Globus pallidus (tissue), 1 donor: ENCODE measurements at regions not wholly inside any gene's neighbourhood (a gene's known extent, or its start where the extent isn't known, plus 50 kb on each side); places are given as distances from the start of the nearest gene placed in this dataset.
"Not testable (repeated sequence)": the region's sequence is repeated elsewhere in the genome, so short reads cannot be mapped to it uniquely, and the experiment has no call there.

ENCODE experiments used
- DNase-seq: peaks from one replicate; pipeline ENCODE4 v3.0.0-alpha.2; 2015; ENCODE audit warnings: low spot score

DNA sequence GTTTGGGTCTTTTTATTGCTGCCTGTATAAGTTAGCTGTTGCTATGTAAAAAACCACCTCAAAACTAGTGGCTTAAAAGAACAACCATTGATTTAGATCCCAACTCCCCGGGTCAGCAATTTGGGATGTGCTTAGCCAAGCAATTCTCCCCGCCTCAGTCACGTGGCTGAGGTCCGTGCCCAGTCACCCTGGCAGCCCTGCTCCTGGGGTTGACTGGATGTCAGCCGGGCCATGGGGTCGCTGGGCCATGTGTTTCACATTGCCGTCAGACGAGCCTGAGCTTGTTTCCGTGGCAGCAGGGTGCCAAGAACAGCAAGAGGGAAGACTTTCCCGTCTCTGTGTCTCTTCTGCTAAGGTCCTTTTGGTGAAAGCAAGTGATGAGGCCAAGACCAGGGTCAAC is 345.7 kb upstream of the FAT1 start:
- no peak for DNase-seq

DNA sequence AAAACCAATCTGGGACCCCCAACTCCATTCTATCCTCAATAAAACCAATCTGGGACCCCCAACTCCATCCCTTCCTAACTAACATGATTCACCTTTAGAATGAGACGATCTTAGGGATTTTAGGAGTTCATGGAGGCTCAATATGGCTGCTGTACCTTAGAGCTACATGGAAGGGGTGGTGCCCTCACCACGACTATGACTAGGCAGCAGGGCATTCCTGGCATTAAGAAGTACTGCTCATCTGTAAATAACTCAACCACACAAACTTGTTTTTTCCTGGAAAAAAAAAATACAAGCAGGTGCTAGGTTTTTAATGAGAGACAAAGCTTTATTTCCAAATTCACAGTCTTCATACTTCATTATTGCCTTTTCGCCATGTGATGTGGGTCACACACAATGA is 346.5 kb upstream of the FAT1 start:
- no peak for DNase-seq

DNA sequence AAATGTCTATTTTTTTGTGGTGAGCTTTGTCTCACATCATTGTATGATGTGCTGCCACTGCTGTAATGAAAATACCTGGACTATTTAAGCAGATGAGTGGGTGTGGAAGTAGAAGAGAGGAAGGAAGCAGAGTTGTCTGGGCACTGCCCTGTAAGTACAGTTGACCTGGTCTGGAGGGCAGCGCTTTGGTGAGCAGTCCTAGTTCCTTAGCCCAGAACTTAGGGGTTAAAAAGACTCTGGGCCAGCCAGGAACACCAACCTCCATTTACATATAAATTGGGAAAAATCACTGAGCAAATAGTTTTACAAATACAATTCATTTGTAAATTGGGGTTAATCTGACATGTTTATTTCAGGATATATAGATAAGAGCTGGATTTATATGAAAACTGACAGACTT is 347.1 kb upstream of the FAT1 start:
- DNase-seq = no peak

DNA sequence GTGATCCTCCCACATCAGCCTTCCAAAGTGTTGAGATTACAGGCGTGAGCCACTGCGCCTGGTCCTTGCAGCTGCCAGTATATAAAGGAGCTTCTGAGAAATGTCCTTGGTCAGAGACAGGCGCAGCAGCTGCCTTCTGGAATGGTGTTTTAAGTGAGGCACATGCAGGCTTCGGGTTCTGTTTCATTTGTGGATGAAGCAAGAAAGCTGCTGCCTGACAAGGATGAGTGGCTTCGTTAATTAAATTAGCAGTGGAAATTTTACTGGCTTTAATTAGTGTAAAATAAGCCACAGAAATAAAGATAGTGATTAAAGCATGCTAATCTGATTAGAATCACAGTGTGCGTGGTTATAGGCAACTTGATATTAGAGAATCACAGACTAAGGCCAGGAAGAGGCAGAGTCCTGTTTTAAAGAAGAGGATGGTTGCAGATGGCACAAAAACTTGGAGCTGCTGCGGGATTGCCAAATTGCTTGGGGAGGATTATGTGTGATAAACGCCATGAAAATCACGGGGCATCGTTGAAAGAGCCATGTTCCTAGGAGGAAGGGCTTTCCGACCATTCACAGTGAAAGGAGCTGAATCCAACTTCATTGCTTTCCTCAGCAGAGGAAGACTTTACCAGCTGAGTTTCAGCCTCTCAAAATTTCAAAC is 348.4 kb upstream of the FAT1 start:
- DNase-seq = no peak

DNA sequence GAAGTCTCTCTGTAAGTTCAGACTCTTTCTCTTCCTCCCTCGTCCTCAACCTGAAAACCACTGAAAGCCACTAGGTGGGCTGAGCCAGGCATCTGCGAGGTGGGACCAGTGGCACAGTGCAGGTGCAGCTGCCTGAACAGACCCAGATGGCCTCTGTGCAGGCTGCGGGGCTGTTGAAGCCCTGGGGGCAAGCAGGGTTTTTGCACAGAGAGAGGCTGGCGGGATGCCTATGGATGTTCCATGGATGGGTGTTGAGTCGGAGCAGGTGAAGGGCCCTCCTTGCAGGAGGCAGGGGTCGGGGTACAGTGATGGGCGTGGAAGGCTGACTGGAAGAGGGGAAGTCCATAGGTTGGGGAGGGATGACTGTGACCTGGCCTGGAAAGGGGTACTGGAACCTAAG is 350.2 kb upstream of the FAT1 start:
- DNase-seq = no peak

DNA sequence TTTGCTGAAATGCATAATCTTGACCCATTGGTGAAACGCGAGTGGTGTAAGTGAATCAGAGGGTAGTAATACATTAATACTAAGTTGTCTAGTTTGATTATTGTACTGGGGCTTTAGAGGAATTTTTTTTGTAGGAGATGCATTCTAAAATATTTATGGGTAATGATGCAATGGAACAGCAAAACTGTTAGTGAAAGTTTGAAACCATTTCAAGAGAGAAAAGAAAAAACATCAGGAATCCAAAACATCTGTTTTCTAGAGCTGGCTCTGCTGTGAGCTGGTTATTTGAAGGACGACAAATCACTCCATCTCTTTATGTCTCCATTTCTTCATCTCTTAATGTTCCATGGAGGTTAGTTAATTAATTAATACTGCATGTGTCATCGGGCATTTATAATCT is 351.9 kb upstream of the FAT1 start:
- no peak for DNase-seq

DNA sequence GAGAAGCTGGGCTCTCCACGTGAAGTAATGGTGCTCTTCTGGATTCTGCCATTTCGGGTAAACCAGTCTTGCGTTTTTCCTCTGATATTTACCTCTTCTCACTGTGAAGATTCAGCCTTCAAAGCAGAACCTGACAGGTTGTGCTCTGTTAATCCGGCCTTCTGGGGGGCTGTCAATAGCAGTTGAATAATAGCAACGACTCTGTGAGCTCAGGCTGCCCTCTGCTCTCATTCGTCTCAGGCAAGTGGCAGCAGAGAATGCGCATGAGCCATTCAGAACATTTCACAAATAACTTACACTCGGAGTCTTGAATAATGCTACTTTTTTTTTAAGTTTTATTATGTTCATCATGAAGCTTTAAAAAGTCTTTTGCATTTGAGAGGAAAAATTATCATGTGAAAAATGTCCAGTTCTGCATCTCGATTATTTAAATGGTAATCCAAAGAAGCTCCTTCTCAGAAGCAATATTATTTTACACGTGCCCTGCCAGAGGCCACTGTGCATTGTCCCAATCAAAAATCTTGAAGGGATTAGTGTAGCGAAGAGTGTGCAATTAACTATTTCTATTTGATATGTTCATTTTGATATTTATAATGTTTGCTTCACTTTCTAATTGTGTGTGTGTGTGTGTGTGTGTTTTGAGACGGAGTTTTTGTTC is 354.2 kb upstream of the FAT1 start:
- no peak for DNase-seq

DNA sequence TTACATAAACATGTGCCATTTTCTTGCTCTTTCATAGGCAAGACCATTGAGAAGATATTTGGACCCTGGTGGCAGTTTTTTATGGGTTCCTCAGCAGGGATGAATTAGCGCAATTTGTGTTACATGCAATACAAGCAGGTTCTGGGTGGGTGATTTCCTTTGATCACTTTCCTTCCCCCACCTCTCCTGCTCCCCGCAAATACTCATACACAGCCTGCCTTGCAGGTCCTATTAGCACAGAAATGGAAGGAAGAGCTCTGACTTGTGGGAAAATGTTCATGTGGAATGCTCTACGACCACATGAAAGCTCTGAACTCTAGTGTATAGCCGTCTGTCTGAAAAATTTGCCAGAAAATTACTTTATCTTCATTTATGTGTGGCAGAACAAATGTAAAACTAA is 361.0 kb upstream of the FAT1 start:
- no peak for DNase-seq

DNA sequence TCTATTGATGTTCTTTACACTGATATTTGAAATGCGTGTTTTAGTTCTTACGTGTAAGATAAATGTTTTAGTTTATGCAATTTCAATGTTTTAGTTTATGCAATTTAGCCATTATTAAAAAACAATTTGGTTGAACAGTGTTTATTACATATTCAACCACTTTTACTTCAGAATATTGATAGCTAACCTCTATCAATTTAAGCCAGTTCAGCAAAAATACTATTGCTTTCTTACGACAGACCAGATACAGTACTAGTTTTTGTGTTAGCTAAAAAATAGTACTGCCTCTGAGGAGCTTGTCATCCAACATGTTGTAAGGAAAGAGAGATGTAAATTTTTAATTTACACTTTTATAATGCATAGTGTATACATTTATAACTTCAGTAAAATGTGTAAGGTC is 361.7 kb upstream of the FAT1 start:
- DNase-seq = no peak

DNA sequence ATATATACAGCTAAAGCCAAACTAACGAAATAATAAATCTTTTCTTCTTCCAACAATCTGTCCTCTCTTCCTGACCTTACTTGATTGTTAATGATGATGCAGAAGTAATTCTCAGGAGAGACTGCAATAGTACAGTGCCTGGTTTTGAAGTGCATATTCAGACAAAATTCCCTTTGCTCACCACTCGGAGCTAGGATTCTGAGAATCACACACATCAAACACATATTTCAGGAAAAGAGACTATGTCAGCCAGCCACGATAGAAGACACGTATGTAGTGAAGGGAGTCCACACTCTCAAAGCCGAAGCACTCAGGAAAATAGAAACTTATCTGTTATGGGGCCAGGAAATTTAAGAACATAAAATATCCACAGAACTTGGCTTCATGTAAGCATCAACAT is 362.5 kb upstream of the FAT1 start:
- no peak for DNase-seq

DNA sequence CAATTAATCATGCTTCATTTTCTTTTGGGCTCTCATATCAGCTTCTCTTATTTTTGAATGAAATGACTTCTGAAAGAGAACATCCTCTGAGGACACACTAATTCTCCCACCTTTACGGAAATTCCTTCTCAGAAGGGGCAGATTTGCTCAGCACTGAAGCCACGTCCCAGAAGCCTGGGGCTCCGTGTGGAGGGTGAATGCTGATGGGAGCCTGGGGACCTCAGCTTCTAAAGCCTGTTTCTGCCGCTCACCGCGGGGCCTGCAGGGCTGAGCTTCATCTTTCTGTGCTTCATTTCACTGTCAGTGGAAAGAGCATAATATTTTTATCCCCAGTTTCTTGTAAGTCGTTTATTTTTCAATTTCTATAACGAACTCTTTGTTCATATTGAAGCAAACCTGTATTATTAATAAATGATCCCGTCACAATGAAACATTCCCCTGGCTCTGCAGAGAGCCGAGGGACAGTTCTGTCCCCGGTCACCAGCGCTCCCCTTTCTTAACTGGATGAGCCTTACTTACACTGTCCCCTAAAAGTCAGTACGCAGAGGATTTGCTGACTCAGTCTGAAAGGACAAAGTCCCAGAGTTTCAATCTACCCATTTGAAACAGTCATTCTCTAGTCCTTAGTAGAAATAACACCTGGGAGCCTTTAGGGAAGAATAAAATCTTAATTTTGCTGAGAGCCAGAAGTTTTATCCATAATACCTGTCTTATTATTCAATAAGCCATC is 364.6 kb upstream of the FAT1 start:
- DNase-seq = no peak

DNA sequence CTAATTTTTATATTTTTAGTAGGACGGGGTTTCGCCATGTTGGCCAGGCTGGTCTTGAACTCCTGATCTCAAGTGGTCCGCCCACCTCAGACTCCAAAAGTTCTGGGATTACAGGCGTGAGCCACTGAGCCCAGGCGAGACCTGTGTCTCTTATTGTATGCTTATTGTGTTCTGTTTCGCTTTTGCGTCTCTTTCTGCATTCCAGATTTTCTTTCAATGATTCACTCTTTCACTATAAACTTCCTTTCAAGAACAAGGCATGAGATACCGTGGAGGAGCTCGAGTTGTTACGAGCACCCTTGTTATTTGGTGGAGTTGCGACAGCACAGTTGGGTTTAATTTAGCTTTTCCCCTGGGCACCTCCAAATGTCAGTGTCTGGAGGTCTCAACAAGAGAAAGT is 366.7 kb upstream of the FAT1 start:
- DNase-seq = no peak

DNA sequence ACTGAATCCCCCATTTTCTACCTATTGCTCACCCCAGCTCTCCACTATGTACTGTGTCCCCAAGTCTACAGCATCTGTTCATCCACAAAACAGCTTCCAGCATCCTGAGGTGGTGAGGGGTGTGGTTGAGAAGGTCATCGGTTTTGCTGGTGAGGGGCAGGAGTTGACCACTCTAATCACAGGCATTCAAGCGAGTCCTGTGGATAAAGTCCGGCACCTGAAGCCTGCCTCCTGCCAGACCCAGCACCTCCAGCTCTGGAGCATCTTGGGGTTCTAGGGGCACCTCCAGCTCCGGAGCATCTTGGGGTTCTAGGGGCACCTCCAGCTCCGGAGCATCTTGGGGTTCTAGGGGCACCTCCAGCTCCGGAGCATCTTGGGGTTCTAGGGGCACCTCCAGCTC is 367.2 kb upstream of the FAT1 start:
- not testable (repeated sequence) for DNase-seq

DNA sequence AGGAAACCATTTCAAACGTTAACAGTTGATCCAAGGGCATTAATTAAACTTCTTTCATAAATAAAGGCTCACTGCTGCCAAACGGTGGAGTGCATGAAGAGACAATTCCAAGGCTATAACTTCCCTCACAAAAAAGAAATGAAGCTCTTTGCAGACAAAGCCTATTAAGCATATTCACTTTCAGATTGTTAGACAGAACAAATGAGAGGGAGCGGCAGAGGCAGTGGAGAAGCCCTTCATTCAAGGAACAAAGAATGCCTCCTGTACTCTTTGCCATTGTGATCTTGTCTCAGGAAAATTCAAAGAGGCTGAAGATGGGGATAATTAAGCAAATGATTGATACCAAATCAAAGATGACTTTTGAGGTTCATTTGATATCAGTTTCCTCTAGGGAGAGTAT is 370.5 kb upstream of the FAT1 start:
- no peak for DNase-seq

DNA sequence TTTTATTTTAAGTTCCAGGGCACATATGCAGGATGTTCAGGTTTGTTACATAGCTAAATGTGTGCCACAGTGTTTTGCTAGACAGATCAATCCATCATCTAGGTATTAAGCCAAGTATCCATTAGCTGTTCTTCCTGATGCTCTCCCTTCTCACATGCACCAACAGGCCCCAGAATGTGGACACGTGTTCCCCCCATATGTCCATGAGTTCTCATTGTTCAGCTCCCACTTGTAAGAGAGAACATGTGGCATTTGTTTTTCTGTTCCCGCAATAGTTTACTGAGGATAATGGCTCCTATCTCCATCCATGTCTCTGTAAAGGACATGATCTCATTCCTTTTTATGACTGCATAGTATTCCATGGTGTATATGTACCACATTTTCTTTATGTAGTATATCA is 374.8 kb upstream of the FAT1 start:
- no peak for DNase-seq

DNA sequence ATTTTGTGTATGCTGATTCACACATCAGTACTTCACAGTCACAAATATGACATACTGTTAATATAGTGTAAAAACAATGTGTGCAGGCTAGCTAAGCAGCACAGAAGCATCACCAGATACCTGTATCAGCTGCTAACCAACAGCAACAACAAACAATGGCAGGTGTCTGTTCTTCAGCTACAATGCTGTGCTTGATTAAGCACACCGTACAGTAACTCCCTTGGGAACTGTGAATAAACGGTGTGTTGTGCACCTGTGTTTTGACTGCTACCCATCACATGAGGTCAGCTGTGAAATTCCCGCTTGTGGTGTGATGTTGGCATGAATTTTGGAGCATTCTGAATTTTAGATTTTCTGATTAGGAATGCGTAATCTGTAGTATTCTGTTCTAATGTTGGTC is 379.7 kb upstream of the FAT1 start:
- DNase-seq = no peak

DNA sequence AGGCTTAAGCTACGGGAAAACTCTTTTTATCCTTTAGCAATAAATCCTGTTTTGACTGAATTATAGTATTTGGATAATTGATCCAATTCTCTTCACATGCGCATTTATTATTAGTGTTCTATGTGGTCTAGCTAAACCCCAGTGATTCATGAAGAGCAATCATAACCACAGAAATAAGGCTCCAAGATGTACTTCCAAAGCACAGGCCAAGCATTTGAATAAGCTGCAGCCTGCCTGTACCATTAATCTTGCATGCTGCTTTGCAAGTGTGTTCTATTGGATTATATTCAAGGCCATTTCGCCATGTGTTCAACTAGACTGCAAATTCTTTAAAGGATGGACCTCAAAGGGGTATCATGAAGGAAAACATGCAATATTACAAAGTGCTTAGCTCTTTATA is 385.2 kb upstream of the FAT1 start:
- no peak for DNase-seq

DNA sequence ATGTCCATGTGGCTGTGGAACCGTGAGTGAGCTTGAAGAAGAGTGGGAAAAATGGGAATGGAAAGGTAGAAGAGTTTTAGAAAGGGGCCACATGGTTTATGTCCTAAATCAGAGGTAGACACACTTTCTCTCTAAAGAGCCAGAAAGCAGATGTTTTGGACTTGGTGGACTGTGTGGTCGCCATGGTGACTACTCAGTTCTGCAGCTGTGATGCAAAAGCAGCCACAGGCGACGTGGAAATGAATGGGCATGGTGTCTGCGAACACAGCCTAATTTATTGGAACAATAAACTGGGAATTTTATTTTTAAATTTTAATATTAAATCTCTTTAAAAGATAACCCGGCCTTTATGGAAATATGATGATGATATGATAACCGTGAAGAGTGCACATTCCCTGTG is 386.0 kb upstream of the FAT1 start:
- DNase-seq = no peak

DNA sequence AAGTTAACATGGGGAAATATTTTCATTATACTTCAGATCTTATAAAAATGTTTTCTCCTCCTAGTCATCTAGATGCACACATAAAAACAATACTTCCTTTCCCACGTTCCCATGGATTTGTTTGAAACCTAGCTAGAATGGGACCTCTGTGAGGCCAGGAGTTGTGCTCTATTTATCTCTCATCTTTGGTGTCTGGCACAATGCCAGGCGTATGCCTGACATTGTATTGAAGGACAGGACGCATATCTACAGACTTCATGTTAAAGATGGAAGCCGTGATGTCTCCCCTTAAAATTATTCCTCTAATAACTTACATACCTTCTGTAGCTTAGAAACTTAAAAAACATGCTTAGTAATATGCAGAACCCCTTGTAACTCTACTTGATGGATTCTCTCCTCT is 394.5 kb upstream of the FAT1 start:
- no peak for DNase-seq

DNA sequence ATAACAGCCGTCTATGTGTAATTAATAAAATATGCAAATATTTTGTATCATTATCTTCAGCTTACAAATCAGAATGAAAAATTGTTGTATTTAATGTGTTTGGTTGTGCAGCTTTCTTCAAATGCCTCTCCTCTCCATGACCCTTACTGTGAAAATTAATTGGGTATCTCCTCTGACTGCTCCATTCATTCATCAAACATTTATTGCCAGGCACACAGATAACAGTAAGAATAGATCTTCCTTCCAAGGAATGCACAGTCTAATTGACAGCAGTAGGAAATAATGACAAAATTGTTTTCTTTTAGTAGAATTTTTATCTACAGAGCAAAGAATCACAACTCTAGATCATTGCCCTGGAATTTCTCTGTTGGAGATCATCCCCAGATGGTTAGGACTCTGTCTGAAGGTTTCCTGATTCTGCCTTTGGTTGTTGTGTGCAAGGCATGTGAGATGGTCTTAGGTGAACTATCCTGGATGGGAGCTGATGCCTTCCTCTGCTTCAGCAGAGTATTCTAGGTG is 395.0 kb upstream of the FAT1 start:
- DNase-seq = no peak

DNA sequence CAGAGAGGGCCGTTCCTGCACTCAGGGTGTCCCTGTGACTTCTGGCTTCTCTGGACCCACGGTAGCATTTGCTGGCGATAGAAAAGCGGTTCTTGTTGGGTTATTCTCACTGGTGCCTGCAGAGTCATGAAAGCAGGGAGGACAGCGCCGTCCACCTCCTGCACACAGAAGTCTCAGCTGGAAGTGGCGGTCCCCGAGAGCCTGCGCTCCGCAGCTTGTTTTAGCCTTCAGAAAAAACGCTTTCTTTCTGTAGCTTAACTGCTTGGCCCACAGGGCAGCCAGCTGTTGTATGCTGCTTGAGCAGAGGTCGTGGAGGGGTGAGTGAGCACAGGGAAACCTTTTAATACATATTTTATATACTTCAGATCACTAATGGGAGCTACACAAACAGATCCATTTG is 400.7 kb upstream of the FAT1 start:
- peak; percentile 11 for DNase-seq

DNA sequence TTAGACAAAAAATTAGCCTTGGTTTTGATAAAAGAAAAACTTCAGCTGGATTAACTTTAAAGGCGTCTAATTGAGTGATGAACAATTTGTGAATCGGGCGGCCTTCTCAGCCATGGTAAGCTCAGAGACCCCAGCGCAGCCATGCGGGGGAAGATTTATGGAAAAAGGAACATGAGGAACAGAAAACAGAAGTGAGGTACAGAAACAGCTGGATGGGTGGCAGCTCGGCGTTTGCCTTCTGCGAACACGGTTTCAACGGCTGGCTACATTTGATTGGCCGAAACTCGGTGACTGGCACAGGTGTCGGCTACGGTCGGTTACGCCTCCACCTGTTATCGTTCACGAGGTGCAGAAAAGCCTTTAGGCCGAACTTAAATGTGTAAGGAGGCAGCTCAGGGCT is 401.4 kb upstream of the FAT1 start:
- DNase-seq = no peak

DNA sequence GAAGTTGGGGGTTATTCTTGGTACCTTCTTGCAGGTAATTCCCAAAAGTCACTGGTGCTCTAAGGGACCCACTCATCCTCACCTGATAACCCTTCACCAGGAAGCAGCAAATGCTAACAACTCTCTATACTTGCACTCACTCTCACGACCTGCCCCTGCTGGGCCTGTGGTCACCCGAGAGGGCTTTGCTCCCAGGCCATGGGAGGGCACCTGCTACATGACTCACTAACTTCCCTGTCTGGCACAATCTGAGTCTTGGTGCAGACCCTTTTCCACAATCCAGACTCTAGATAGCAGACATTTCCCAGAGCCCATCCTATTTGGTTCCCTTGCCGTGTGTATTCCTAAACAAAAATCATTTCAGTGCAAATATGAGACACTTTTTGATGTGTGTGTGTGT is 403.8 kb upstream of the FAT1 start:
- DNase-seq = no peak
